HG03025 (cell line): ENCODE measurements at regions not wholly inside any gene's neighbourhood (a gene's known extent, or its start where the extent isn't known, plus 50 kb on each side); places are given as distances from the start of the nearest gene placed in this dataset.

Source experiments
- ATAC-seq: cut with Tn5 transposase; IDR thresholded peaks from one replicate; pipeline ENCODE4 v1.9.1; 2021; ENCODE audit warnings: mild to moderate bottlenecking, moderate library complexity; ENCODE audit not compliant: unreplicated experiment, low FRiP score

- no peak for ATAC-seq
Measured at GRCh38 chr9:17846948-17847655, 268.2 kb downstream of the SH3GL2 start.

GRCh38 chr9:17847908-17848307, 269.0 kb downstream of the SH3GL2 start:
- ATAC-seq: no peak

- ATAC-seq: no peak
Measured at GRCh38 chr9:17852108-17852507, 273.2 kb downstream of the SH3GL2 start.

- ATAC-seq: no peak
Measured at GRCh38 chr9:17854487-17854886, 275.6 kb downstream of the SH3GL2 start.

GRCh38 chr9:17856995-17857394, 278.1 kb downstream of the SH3GL2 start:
- no peak for ATAC-seq

GRCh38 chr9:17859228-17859627, 280.4 kb downstream of the SH3GL2 start:
- no peak for ATAC-seq

GRCh38 chr9:17859987-17860386, 281.1 kb downstream of the SH3GL2 start:
- no peak for ATAC-seq

GRCh38 chr9:17862101-17862500, 283.2 kb downstream of the SH3GL2 start:
- no peak for ATAC-seq

- ATAC-seq: no peak
Measured at GRCh38 chr9:17862629-17863028, 283.8 kb downstream of the SH3GL2 start.

- ATAC-seq: peak; percentile 80
Measured at GRCh38 chr9:17863213-17863883, 284.5 kb downstream of the SH3GL2 start.

- no peak for ATAC-seq
Measured at GRCh38 chr9:17863924-17864323, 285.1 kb downstream of the SH3GL2 start.

GRCh38 chr9:17864951-17865350, 286.1 kb downstream of the SH3GL2 start:
- no peak for ATAC-seq

- ATAC-seq: no peak
Measured at GRCh38 chr9:17865881-17866280, 287.0 kb downstream of the SH3GL2 start.

- no peak for ATAC-seq
Measured at GRCh38 chr9:17870722-17871121, 291.9 kb downstream of the SH3GL2 start.

GRCh38 chr9:17871213-17871890, 292.5 kb downstream of the SH3GL2 start:
- no peak for ATAC-seq

GRCh38 chr9:17875886-17876285, 297.0 kb downstream of the SH3GL2 start:
- ATAC-seq: no peak

GRCh38 chr9:17876687-17877086, 297.8 kb downstream of the SH3GL2 start:
- ATAC-seq: no peak

- ATAC-seq: no peak
Measured at GRCh38 chr9:17878810-17879370, 300.0 kb downstream of the SH3GL2 start.

GRCh38 chr9:17881371-17881770, 302.5 kb downstream of the SH3GL2 start:
- no peak for ATAC-seq

- ATAC-seq: no peak
Measured at GRCh38 chr9:17882688-17883594, 304.1 kb downstream of the SH3GL2 start.
